Astrocyte (in vitro differentiated cells and primary cell): ENCODE measurements at regions not wholly inside any gene's neighbourhood (a gene's known extent, or its start where the extent isn't known, plus 50 kb on each side); places are given as distances from the start of the nearest gene placed in this dataset.

Source experiments
- CTCF ChIP-seq: IDR thresholded peaks from 2 replicates; pipeline ENCODE4 v1.5.1; 2011; ENCODE audit warnings: low read depth, mild to moderate bottlenecking, inconsistent platforms, low read length, moderate library complexity; ENCODE audit not compliant: insufficient read depth
- EZH2 ChIP-seq: IDR thresholded peaks from 2 replicates; pipeline ENCODE4 v1.6.1; 2012; ENCODE audit warnings: mild to moderate bottlenecking, low read length, inconsistent platforms; ENCODE audit not compliant: insufficient read depth

- no peak for TF ChIP-seq EZH2
- TF ChIP-seq CTCF: no peak
Measured at GRCh38 chr12:19801941-19802340, 362.6 kb downstream of the AEBP2 start.
